ENCODE measurements at regions not wholly inside any gene's neighbourhood (a gene's known extent, or its start where the extent isn't known, plus 50 kb on each side); places are given as distances from the start of the nearest gene placed in this dataset.

DNA sequence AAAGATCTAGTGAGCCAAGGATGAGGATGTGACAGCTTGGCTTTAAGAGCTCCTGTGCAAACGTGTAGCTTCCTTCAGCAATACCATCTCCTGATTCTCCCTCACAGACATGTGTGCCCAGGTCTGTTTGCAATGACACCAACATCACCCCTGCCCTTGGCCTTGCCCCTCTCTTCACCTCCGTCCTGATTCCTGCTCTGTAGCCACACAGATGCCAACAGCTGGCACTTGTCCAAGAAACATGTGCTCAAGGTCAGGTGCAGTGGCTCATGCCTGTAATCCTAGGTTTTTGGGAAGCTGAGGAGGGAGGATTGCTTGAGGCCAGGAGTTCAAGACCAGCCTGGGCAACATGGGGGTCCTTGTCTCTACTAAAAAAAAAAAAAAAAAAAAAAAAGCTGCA lies 103.8 kb upstream of the CRHR1 start:
- TF ChIP-seq, protein P1, sequence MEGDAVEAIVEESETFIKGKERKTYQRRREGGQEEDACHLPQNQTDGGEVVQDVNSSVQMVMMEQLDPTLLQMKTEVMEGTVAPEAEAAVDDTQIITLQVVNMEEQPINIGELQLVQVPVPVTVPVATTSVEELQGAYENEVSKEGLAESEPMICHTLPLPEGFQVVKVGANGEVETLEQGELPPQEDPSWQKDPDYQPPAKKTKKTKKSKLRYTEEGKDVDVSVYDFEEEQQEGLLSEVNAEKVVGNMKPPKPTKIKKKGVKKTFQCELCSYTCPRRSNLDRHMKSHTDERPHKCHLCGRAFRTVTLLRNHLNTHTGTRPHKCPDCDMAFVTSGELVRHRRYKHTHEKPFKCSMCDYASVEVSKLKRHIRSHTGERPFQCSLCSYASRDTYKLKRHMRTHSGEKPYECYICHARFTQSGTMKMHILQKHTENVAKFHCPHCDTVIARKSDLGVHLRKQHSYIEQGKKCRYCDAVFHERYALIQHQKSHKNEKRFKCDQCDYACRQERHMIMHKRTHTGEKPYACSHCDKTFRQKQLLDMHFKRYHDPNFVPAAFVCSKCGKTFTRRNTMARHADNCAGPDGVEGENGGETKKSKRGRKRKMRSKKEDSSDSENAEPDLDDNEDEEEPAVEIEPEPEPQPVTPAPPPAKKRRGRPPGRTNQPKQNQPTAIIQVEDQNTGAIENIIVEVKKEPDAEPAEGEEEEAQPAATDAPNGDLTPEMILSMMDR (IDR thresholded peaks at IDR 0.05; ENCODE audit: extremely low read depth in 1 of 2, insufficient read depth in 1 of 2, low read depth in 1 of 2, low read length in 2 of 2) = no peak
- TF ChIP-seq JUN (IDR thresholded peaks at IDR 0.05; ENCODE audit: borderline replicate concordance, insufficient read depth, insufficient read length, low read depth) = no peak
- TF ChIP-seq FOS (IDR thresholded peaks at IDR 0.05; ENCODE audit: borderline replicate concordance, insufficient read depth, low read length) = no peak
- no peak for TF ChIP-seq POLR2AphosphoS5 (IDR thresholded peaks at IDR 0.05; ENCODE audit: insufficient read depth, low read depth, low read length)
